ENCODE measurements at regions not wholly inside any gene's neighbourhood (a gene's known extent, or its start where the extent isn't known, plus 50 kb on each side); places are given as distances from the start of the nearest gene placed in this dataset.

- no TSS peak for BruUV-seq (replicated peaks)
- no peaks in the 10 kb centered on the region for H3K4me1 Mint-ChIP-seq (ENCODE audit: insufficient read depth, unreplicated experiment)
- no peak overlapping the region for H3K4me3 Mint-ChIP-seq (ENCODE audit: unreplicated experiment)
- no peak overlapping the region for H3K27ac Mint-ChIP-seq (ENCODE audit: low read depth, unreplicated experiment)
- H3K9me3 Mint-ChIP-seq (ENCODE audit: unreplicated experiment) = no peaks in the 10 kb centered on the region
- H3K36me3 Mint-ChIP-seq (ENCODE audit: insufficient read depth, unreplicated experiment) = no peaks in the 10 kb centered on the region
- DNase-seq (ENCODE audit: unreplicated experiment) = no peak
- no peaks in the 10 kb centered on the region for H3K27me3 Mint-ChIP-seq (ENCODE audit: insufficient read depth, unreplicated experiment)
- POLR2A ChIA-PET = no interaction called here
- intact Hi-C loops (cut with micrococcal nuclease) = no loop called here
- CTCF ChIA-PET = no interaction called here
- no peak for TF ChIP-seq CTCF (IDR thresholded peaks at IDR 0.05; ENCODE audit: unreplicated experiment)
These were observed 724.0 kb downstream of the LTN1 start for GRCh38 chr21:28268685-28269084.

GRCh38 chr21:28267449-28267848, 725.2 kb downstream of the LTN1 start:
- no peak overlapping the region for H3K4me3 Mint-ChIP-seq (ENCODE audit: unreplicated experiment)
- intact Hi-C loops (cut with micrococcal nuclease) = no loop called here
- H3K27me3 Mint-ChIP-seq (ENCODE audit: insufficient read depth, unreplicated experiment) = no peaks in the 10 kb centered on the region
- DNase-seq (ENCODE audit: unreplicated experiment) = no peak
- no TSS peak for BruUV-seq (replicated peaks)
- CTCF ChIA-PET = no interaction called here
- H3K36me3 Mint-ChIP-seq (ENCODE audit: insufficient read depth, unreplicated experiment) = no peaks in the 10 kb centered on the region
- POLR2A ChIA-PET = no interaction called here
- TF ChIP-seq CTCF (IDR thresholded peaks at IDR 0.05; ENCODE audit: unreplicated experiment) = no peak
- H3K27ac Mint-ChIP-seq (ENCODE audit: low read depth, unreplicated experiment) = no peak overlapping the region
- H3K9me3 Mint-ChIP-seq (ENCODE audit: unreplicated experiment) = no peaks in the 10 kb centered on the region
- no peaks in the 10 kb centered on the region for H3K4me1 Mint-ChIP-seq (ENCODE audit: insufficient read depth, unreplicated experiment)

- Mint-ChIP-seq H3K36me3 (ENCODE audit: insufficient read depth, unreplicated experiment) (no peaks in the 10 kb centered on the region), H3K27me3 (ENCODE audit: insufficient read depth, unreplicated experiment) (no peaks in the 10 kb centered on the region), H3K4me3 (ENCODE audit: unreplicated experiment) (no peak overlapping the region), H3K27ac (ENCODE audit: low read depth, unreplicated experiment) (no peak overlapping the region), H3K4me1 (ENCODE audit: insufficient read depth, unreplicated experiment) (no peaks in the 10 kb centered on the region), H3K9me3 (ENCODE audit: unreplicated experiment) (no peaks in the 10 kb centered on the region)
- no TSS peak for BruUV-seq (replicated peaks)
- POLR2A ChIA-PET = interaction anchor here (0.6 kb wide), 1 partner anchor 171 kb away, joined by 4 read pairs; no protein-coding TSS in a partner anchor
- no peak for DNase-seq (ENCODE audit: unreplicated experiment)
- CTCF ChIA-PET = interaction anchor here (1.1 kb wide), 1 partner anchor 51 kb away, joined by 3 read pairs; no protein-coding TSS in a partner anchor
- intact Hi-C loops (cut with micrococcal nuclease) = no loop called here
- TF ChIP-seq CTCF (IDR thresholded peaks at IDR 0.05; ENCODE audit: unreplicated experiment) = no peak
These were observed 726.6 kb downstream of the LTN1 start for GRCh38 chr21:28266061-28266460.

- no peak overlapping the region for H3K27ac Mint-ChIP-seq (ENCODE audit: low read depth, unreplicated experiment)
- no TSS peak for BruUV-seq (replicated peaks)
- no peaks in the 10 kb centered on the region for H3K27me3 Mint-ChIP-seq (ENCODE audit: insufficient read depth, unreplicated experiment)
- ChIA-PET CTCF (interaction anchor here (0.6 to 0.8 kb wide), 2 partner anchors 21 to 63 kb away, joined by 3 to 4 read pairs; no protein-coding TSS in a partner anchor), POLR2A (no interaction called here)
- no peak for DNase-seq (ENCODE audit: unreplicated experiment)
- no peaks in the 10 kb centered on the region for H3K36me3 Mint-ChIP-seq (ENCODE audit: insufficient read depth, unreplicated experiment)
- intact Hi-C loops (cut with micrococcal nuclease) = no loop called here
- H3K4me1 Mint-ChIP-seq (ENCODE audit: insufficient read depth, unreplicated experiment) = no peaks in the 10 kb centered on the region
- no peaks in the 10 kb centered on the region for H3K9me3 Mint-ChIP-seq (ENCODE audit: unreplicated experiment)
- no peak for TF ChIP-seq CTCF (IDR thresholded peaks at IDR 0.05; ENCODE audit: unreplicated experiment)
- no peak overlapping the region for H3K4me3 Mint-ChIP-seq (ENCODE audit: unreplicated experiment)
These were observed 728.7 kb downstream of the LTN1 start for GRCh38 chr21:28263974-28264373.

Measured in MCF 10A (cell line).